Activated B cell treated with CpG ODN at 0.5 μM for 24 hours (primary cell): ENCODE measurements at regions not wholly inside any gene's neighbourhood (a gene's known extent, or its start where the extent isn't known, plus 50 kb on each side); places are given as distances from the start of the nearest gene placed in this dataset.

Experiments used
- ATAC-seq: fragments of 200-7000 bp; cut with Tn5 transposase; one replicate; pipeline ENCODE4 v1.10.0; 2021; ENCODE audit warnings: low read depth, mild to moderate bottlenecking, moderate library complexity
- CTCF ChIA-PET: fragments of 350-600 bp; sonication (Branson Sonifier 250); formaldehyde crosslinking; loops from one replicate; lab custom pipeline; 2021; ENCODE audit warnings: antibody characterized with exemption; lab: Charles Lee
- POLR2A ChIA-PET: fragments of 350-600 bp; sonication (Branson Sonifier 250); formaldehyde crosslinking; loops from one replicate; lab custom pipeline; 2021; ENCODE audit warnings: antibody characterized with exemption; lab: Charles Lee
- DNase-seq: peaks from one replicate; pipeline ENCODE4 v3.0.0; 2022
- H3K27ac Mint-ChIP-seq: one replicate; pipeline ENCODE4 v1.8.0; 2020; ENCODE audit warnings: mixed read lengths
- H3K27me3 Mint-ChIP-seq: one replicate; pipeline ENCODE4 v1.8.0; 2021; ENCODE audit warnings: mixed read lengths
- H3K36me3 Mint-ChIP-seq: one replicate; pipeline ENCODE4 v1.8.0; 2021; ENCODE audit warnings: low read depth, mixed read lengths
- H3K4me1 Mint-ChIP-seq: one replicate; pipeline ENCODE4 v1.8.0; 2021; ENCODE audit warnings: mixed read lengths
- H3K4me3 Mint-ChIP-seq: one replicate; pipeline ENCODE4 v1.8.0; 2020; ENCODE audit warnings: mild to moderate bottlenecking, mixed read lengths
- H3K9me3 Mint-ChIP-seq: one replicate; pipeline ENCODE4 v1.8.0; 2020; ENCODE audit warnings: mixed read lengths
- CTCF ChIP-seq: fragments of 200-600 bp; IDR thresholded peaks from one replicate; pipeline ENCODE4 v1.8.0; 2022; ENCODE audit warnings: antibody characterized with exemption, mild to moderate bottlenecking
- intact Hi-C: fragments of 100-400 bp; cut with micrococcal nuclease; formaldehyde crosslinking; loops from one replicate; pipeline ENCODE4 v1.15.1; 2024

GRCh38 chr2:200239216-200239615, 67.3 kb upstream of the SPATS2L start:
- peaks cover 5% of the 10 kb centered on the region for H3K27me3 Mint-ChIP-seq
- POLR2A ChIA-PET: no interaction called here
- no peaks in the 10 kb centered on the region for H3K36me3 Mint-ChIP-seq
- no peaks in the 10 kb centered on the region for H3K4me1 Mint-ChIP-seq
- DNase-seq (no peak), ATAC-seq (no peak)
- no peaks in the 10 kb centered on the region for H3K9me3 Mint-ChIP-seq
- TF ChIP-seq CTCF: no peak
- intact Hi-C loops: no loop called here
- H3K27ac Mint-ChIP-seq: no peak overlapping the region
- H3K4me3 Mint-ChIP-seq: no peak overlapping the region
- CTCF ChIA-PET: no interaction called here

- no peak overlapping the region for H3K27ac Mint-ChIP-seq
- DNase-seq (no peak), ATAC-seq (no peak)
- no peaks in the 10 kb centered on the region for H3K36me3 Mint-ChIP-seq
- H3K4me1 Mint-ChIP-seq: no peaks in the 10 kb centered on the region
- no peaks in the 10 kb centered on the region for H3K9me3 Mint-ChIP-seq
- H3K4me3 Mint-ChIP-seq: no peak overlapping the region
- intact Hi-C loops: no loop called here
- TF ChIP-seq CTCF: no peak
- ChIA-PET POLR2A (no interaction called here), CTCF (no interaction called here)
- H3K27me3 Mint-ChIP-seq: peaks cover 5% of the 10 kb centered on the region
These were observed 63.9 kb upstream of the SPATS2L start for GRCh38 chr2:200242570-200242969.

GRCh38 chr2:200243441-200243840, 63.1 kb upstream of the SPATS2L start:
- H3K4me1 Mint-ChIP-seq: no peaks in the 10 kb centered on the region
- ATAC-seq: no peak
- H3K9me3 Mint-ChIP-seq: no peaks in the 10 kb centered on the region
- ChIA-PET POLR2A (no interaction called here), CTCF (no interaction called here)
- no peak for TF ChIP-seq CTCF
- intact Hi-C loops: no loop called here
- H3K36me3 Mint-ChIP-seq: no peaks in the 10 kb centered on the region
- peaks cover 4% of the 10 kb centered on the region for H3K27me3 Mint-ChIP-seq
- no peak overlapping the region for H3K27ac Mint-ChIP-seq
- no peak overlapping the region for H3K4me3 Mint-ChIP-seq
- DNase-seq: no peak

- Mint-ChIP-seq H3K36me3 (no peaks in the 10 kb centered on the region), H3K4me3 (no peak overlapping the region), H3K27ac (no peak overlapping the region), H3K27me3 (peaks cover 2% of the 10 kb centered on the region), H3K9me3 (no peaks in the 10 kb centered on the region), H3K4me1 (no peaks in the 10 kb centered on the region)
- DNase-seq (no peak), ATAC-seq (no peak)
- no peak for TF ChIP-seq CTCF
- intact Hi-C loops: no loop called here
- CTCF ChIA-PET: interaction anchor here (0.6 kb wide), 1 partner anchor 473 kb away, joined by 4 read pairs; no protein-coding TSS in a partner anchor
- POLR2A ChIA-PET: no interaction called here
These were observed 62.4 kb upstream of the SPATS2L start for GRCh38 chr2:200244111-200244510.

- POLR2A ChIA-PET: no interaction called here
- no peak for ATAC-seq
- no peak overlapping the region for H3K4me3 Mint-ChIP-seq
- intact Hi-C loops: no loop called here
- peaks cover 2% of the 10 kb centered on the region for H3K27me3 Mint-ChIP-seq
- CTCF ChIA-PET: no interaction called here
- H3K4me1 Mint-ChIP-seq: no peaks in the 10 kb centered on the region
- no peak for DNase-seq
- H3K9me3 Mint-ChIP-seq: no peaks in the 10 kb centered on the region
- no peak overlapping the region for H3K27ac Mint-ChIP-seq
- H3K36me3 Mint-ChIP-seq: no peaks in the 10 kb centered on the region
- no peak for TF ChIP-seq CTCF
These were observed 59.0 kb upstream of the SPATS2L start for GRCh38 chr2:200247494-200247893.
